Aorta (tissue), 5 donors: ENCODE measurements at regions not wholly inside any gene's neighbourhood (a gene's known extent, or its start where the extent isn't known, plus 50 kb on each side); places are given as distances from the start of the nearest gene placed in this dataset.
A peak's percentile ranks its signal among the peaks of the same experiment; 100 is the strongest.

Source experiments
- ATAC-seq: fragments of 200-7000 bp; cut with Tn5 transposase; one replicate; pipeline ENCODE4 v1.9.1; 2022; ENCODE audit warnings: moderate library complexity; ENCODE audit not compliant: low FRiP score
- DNase-seq, 2 donors: peaks; one replicate each; pipeline ENCODE4 v3.0.0-alpha.2; 2020
- H3K27ac ChIP-seq, 2 donors: one replicate each; pipeline ENCODE4 v1.5.1; 2013; ENCODE audit warnings: low read length in 2 of 2, mild to moderate bottlenecking in 2 of 2, moderate library complexity in 2 of 2, control low read depth in 1 of 2, inconsistent platforms in 1 of 2, low read depth in 1 of 2
- H3K27me3 ChIP-seq, 2 donors: one replicate each; pipeline ENCODE4 v1.6.1; 2013; ENCODE audit warnings: control low read depth in 1 of 2, low read length in 1 of 2, mild to moderate bottlenecking in 1 of 2, moderate library complexity in 1 of 2; ENCODE audit not compliant: insufficient read depth in 2 of 2, control insufficient read depth in 1 of 2
- H3K36me3 ChIP-seq, 2 donors: one replicate each; pipeline ENCODE4 v1.6.1; 2013; ENCODE audit warnings: control low read depth in 1 of 2, low read length in 1 of 2, mild to moderate bottlenecking in 1 of 2; ENCODE audit not compliant: insufficient read depth in 2 of 2, control insufficient read depth in 1 of 2
- H3K4me1 ChIP-seq, 2 donors: one replicate each; pipeline ENCODE4 v1.6.1; 2013; ENCODE audit warnings: low read length in 2 of 2, control low read depth in 1 of 2, mild to moderate bottlenecking in 1 of 2, moderate library complexity in 1 of 2; ENCODE audit not compliant: insufficient read depth in 2 of 2, control insufficient read depth in 1 of 2
- H3K4me3 ChIP-seq, 2 donors: one replicate each; pipeline ENCODE4 v1.5.1; 2013; ENCODE audit warnings: low read length in 2 of 2, control low read depth in 1 of 2, mild to moderate bottlenecking in 1 of 2
- H3K9me3 ChIP-seq: one replicate; pipeline ENCODE4 v1.6.1; 2013; ENCODE audit warnings: mild to moderate bottlenecking, low read length; ENCODE audit not compliant: control insufficient read depth
- WGBS, 2 donors: extraction: QIAGEN DNeasy Blood & Tissue Kit; methylation state at CpG; one replicate each; pipeline ENCODE4 v1.1.7; 2013; 5-methylcytosine and 5-hydroxymethylcytosine counted together
- intact Hi-C, 2 donors: fragments of 100-400 bp; cut with DNase I; formaldehyde crosslinking; loops; one replicate each; pipeline versions ENCODE4 v1.14.2 to v1.15.0; 2022
- donor health status: healthy with polysubstance abuse.
- donor health status: Bipolar disorder and iron deficiency.
- donor health status: DM: no; HTN: no; CAD: no.
- donor health status: DM: no; HTN: no; CAD: no.
- donor health status: DM: yes; HTN: yes; CAD: no.

DNA sequence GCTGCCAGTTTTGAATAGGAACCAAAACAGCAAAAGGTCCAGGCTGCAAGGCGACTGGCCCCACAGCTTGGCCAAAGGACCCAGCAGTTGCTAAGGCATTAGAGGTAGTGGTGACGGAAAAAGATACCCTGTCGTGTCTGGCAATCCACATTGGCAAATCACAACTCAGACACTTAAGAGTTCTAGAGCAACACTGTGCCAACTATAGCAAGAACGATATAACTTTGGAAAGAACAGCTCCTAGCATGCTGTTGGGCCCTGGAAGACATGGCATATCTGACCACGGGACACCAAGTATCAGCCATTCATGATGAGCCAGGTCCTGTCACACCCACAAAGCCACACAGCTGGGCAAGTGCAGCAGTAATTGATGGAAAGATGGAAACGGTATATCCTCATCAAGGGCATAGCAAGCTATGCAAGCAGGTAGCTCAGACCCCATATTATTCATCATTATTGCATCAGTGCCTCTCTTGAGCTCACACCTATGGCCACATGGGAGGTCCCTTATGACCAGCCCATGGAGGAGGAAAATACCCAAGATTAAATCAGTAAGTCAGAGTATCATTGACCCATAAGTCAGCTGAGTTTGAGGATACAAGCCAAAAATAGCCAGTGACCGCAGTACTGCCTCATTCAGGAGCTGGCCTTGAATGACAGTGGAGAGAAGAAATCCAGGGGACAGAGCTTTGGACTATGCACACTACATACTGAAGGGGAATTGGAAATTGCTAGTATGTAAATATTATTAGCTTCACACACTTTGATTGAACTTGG is 221.2 kb downstream of the SETD4 start:
- intact Hi-C loops = no loop called here
- H3K36me3 ChIP-seq = no peaks in the 10 kb centered on the region
- 22 to 26% methylated on average over 7 of the region's 7 CpGs for WGBS, 2 donors
- H3K9me3 ChIP-seq = no peaks in the 10 kb centered on the region
- ATAC-seq (no peak), DNase-seq (no peak)
- no peaks in the 10 kb centered on the region for H3K27me3 ChIP-seq
- H3K4me1 ChIP-seq = no peaks in the 10 kb centered on the region
- peak overlapping the region in 1 of 2 donors; percentile 34 for H3K27ac ChIP-seq
- no peak overlapping the region for H3K4me3 ChIP-seq

DNA sequence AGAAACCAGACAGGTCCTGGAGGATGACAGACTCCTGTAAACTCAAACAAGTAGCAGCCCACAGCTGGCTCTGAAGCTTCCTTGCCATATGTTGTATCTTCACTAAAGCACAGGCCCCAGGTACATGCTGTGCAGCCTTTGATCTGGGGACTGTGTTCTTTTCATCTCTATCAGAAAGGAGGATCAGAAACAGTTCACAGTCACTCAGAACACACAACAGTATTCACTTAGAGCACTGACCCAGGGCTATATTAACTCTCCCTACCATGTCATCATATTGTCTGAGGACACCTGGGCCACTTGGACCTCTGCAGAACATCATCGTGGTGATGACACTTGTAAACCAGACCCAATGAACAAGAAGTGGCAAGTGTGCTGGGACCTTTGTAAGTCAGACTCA is 222.0 kb downstream of the SETD4 start:
- DNase-seq = no peak
- H3K27ac ChIP-seq = peak overlapping the region in 1 of 2 donors; percentile 42
- ATAC-seq = peak; percentile 17
- no peaks in the 10 kb centered on the region for H3K27me3 ChIP-seq
- no peaks in the 10 kb centered on the region for H3K4me1 ChIP-seq
- H3K4me3 ChIP-seq = no peak overlapping the region
- H3K9me3 ChIP-seq = no peaks in the 10 kb centered on the region
- no peaks in the 10 kb centered on the region for H3K36me3 ChIP-seq
- WGBS, 2 donors = 9 to 11% methylated on average over 1 of the region's 1 CpG
- intact Hi-C loops = no loop called here

DNA sequence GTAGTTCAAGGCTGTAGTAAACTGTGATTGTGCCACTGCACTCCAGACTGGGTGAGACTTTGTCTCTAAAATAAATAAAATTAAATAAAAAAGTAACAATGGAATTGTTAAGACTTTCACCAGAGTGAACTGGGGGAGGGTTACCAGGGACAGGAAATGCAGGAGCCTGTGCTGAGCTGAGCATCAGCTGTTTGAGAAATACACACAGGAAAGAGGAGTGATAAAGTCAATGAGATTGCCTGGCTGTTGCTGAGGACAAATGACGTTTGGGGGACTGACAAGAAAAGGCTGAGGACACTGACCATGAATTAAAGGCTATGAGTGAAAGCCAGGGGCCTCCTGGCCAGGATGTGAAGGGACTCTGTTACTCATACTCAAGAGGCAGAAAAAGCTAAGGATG is 226.3 kb downstream of the SETD4 start:
- DNase-seq = no peak
- intact Hi-C loops = no loop called here
- H3K4me3 ChIP-seq = no peak overlapping the region
- ATAC-seq = no peak
- H3K27me3 ChIP-seq = no peaks in the 10 kb centered on the region
- H3K4me1 ChIP-seq = no peaks in the 10 kb centered on the region
- H3K36me3 ChIP-seq = no peaks in the 10 kb centered on the region
- peaks cover 2% of the 10 kb centered on the region for H3K9me3 ChIP-seq
- H3K27ac ChIP-seq = no peak overlapping the region
- WGBS, 2 donors = 56 to 67% methylated on average over 1 of the region's 1 CpG

DNA sequence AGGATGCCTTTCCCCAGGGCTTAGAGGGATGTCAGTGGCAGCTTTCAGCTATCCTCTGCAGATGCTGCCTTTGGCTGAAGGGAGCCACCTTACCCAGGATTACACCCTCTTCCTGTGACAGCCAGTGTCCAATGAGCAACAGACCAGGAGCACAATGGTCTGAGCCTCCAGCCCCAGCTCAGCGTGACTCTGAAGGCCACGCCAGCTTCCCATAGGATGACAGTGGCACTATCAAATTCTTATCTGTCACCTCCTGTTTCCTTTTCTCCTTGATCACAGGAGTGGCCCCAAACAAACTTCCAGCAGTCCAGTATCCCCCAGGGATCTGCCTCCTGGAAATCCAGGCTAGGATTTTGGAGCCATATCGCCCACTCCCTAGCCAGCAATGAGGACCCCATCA is 226.9 kb downstream of the SETD4 start:
- Histone ChIP-seq H3K4me1 (no peaks in the 10 kb centered on the region), H3K4me3 (no peak overlapping the region), H3K27ac (no peak overlapping the region), H3K9me3 (peaks cover 2% of the 10 kb centered on the region), H3K36me3 (no peaks in the 10 kb centered on the region), H3K27me3 (no peaks in the 10 kb centered on the region)
- DNase-seq (no peak), ATAC-seq (no peak)
- intact Hi-C loops = no loop called here
- 88 to 94% methylated on average over 3 of the region's 3 CpGs for WGBS, 2 donors

DNA sequence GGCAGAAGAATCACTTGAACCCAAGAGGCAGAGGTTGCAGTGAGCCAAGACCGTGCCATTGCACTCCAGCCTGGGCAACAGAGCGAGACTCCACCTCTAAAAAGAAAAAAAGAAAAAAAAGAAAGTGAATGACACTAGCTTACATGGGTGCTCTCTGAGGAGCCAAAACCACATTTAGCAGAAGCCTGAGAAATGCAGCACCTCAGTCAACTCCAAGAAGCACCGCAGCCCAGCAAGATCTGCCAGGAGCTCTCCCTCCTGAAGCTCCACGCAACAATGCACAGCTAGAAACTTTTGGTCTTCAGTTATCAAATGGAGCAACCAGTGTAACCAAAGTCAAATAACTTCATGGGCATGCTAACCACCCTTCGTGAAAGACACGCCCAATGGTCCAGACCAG is 229.1 kb downstream of the SETD4 start:
- Histone ChIP-seq H3K36me3 (no peaks in the 10 kb centered on the region), H3K4me3 (no peak overlapping the region), H3K27ac (no peak overlapping the region), H3K9me3 (peaks cover 2% of the 10 kb centered on the region), H3K4me1 (no peaks in the 10 kb centered on the region), H3K27me3 (no peaks in the 10 kb centered on the region)
- ATAC-seq (no peak), DNase-seq (no peak)
- intact Hi-C loops = no loop called here
- 88 to 96% methylated on average over 6 of the region's 6 CpGs for WGBS, 2 donors

DNA sequence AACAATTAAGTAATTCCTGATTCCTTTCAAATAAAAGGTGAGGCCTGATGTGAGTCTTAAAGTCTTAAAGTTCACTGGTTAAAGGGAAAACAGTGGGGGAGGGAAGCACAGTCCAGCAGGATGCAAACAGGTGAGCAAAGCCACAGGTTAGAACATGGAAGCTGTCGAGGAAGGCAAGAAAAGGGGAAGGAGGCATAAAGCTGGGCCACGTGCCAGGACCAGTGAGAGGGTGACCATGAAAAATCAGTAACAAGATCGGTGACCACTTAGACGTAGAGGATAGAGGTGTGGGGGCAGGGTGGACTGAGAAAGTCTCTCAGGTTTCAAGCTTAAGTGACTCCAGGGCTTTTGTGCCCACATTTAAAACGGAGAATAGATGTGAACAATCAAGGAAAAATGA is 231.3 kb downstream of the SETD4 start:
- Histone ChIP-seq H3K36me3 (no peaks in the 10 kb centered on the region), H3K9me3 (peaks cover 2% of the 10 kb centered on the region), H3K27ac (no peak overlapping the region), H3K4me1 (no peaks in the 10 kb centered on the region), H3K27me3 (no peaks in the 10 kb centered on the region), H3K4me3 (no peak overlapping the region)
- ATAC-seq (no peak), DNase-seq (no peak)
- WGBS, 2 donors = 58 to 62% methylated on average over 5 of the region's 5 CpGs
- intact Hi-C loops = no loop called here

DNA sequence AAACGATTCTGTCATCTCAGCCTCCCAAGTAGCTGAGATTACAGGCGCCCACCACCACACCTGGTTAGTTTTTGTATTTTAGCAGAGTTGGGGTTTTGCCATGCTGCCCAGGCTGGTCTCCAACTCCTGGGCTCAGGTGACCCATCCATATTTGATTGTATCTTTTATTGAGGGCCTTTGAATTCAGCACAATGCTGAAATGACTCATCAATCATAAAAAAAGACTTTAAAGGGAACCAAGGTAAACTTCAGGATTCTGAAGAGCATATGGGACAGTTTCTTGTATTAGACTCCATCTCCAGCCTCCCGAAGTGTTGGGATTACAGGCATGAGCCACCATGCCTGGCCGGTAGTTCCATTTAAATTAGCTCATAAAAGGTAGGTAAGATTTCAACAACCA is 232.2 kb downstream of the SETD4 start:
- DNase-seq (no peak), ATAC-seq (no peak)
- Histone ChIP-seq H3K27me3 (no peaks in the 10 kb centered on the region), H3K9me3 (peaks cover under 1% of the 10 kb centered on the region), H3K27ac (no peak overlapping the region), H3K4me1 (no peaks in the 10 kb centered on the region), H3K4me3 (no peak overlapping the region), H3K36me3 (no peaks in the 10 kb centered on the region)
- intact Hi-C loops = no loop called here
- 97 to 99% methylated on average over 4 of the region's 4 CpGs for WGBS, 2 donors

DNA sequence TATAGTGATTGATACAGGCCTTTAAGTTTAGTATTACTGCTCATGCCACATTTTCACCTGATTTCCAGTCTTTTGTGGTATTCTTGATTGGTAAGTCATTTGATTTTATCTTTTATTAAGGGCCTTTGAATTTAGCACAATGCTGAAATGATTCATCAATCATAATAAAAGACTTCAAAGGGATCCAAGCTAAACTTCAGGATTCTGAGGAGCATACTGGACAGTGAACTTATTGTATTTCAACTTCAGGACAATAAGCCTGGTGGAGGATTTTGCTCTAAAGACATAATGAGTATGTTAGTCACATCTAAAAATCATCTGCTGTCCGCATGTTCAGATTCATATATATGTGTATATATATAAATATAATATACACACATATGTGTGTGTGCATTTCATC is 233.3 kb downstream of the SETD4 start:
- Histone ChIP-seq H3K4me1 (no peaks in the 10 kb centered on the region), H3K27ac (no peak overlapping the region), H3K36me3 (no peaks in the 10 kb centered on the region), H3K9me3 (no peaks in the 10 kb centered on the region), H3K4me3 (no peak overlapping the region), H3K27me3 (no peaks in the 10 kb centered on the region)
- ATAC-seq (no peak), DNase-seq (no peak)
- intact Hi-C loops = no loop called here
- 96 to 100% methylated on average over 1 of the region's 1 CpG for WGBS, 2 donors
